GM10266 (cell line): ENCODE measurements at regions not wholly inside any gene's neighbourhood (a gene's known extent, or its start where the extent isn't known, plus 50 kb on each side); places are given as distances from the start of the nearest gene placed in this dataset.

Experiments
- DNase-seq: peaks from one replicate; pipeline ENCODE4 v3.0.0; 2012; ENCODE audit errors: extremely low spot score
- TF ChIP-seq, protein P1 (sequence below): IDR thresholded peaks from 2 replicates; pipeline ENCODE4 v1.5.1; 2012; ENCODE audit warnings: mild to moderate bottlenecking, low read depth; ENCODE audit not compliant: control insufficient read depth, insufficient read depth; ENCODE audit errors: missing control alignments

DNA sequence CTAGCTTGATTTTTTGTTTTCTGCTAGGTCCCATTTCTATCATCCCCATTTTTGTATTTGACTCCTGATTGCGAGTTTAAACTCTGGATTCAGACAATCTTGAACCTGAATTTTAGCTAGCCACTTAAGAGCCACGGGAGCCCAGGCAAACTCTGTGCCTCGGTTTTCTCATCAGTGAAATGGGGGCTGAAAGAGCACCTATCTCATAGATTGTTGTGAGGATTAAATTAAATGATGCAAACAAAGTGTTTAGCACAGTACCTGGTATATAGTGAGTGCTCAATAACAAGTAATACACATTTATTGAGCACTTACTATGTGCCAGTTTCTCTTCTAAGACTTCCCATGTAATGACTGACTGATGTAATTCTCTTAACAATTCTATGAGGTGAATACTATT, 158.1 kb upstream of the POU3F1 start:
- no peak for DNase-seq
- TF ChIP-seq, protein P1, sequence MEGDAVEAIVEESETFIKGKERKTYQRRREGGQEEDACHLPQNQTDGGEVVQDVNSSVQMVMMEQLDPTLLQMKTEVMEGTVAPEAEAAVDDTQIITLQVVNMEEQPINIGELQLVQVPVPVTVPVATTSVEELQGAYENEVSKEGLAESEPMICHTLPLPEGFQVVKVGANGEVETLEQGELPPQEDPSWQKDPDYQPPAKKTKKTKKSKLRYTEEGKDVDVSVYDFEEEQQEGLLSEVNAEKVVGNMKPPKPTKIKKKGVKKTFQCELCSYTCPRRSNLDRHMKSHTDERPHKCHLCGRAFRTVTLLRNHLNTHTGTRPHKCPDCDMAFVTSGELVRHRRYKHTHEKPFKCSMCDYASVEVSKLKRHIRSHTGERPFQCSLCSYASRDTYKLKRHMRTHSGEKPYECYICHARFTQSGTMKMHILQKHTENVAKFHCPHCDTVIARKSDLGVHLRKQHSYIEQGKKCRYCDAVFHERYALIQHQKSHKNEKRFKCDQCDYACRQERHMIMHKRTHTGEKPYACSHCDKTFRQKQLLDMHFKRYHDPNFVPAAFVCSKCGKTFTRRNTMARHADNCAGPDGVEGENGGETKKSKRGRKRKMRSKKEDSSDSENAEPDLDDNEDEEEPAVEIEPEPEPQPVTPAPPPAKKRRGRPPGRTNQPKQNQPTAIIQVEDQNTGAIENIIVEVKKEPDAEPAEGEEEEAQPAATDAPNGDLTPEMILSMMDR, result no peak

DNA sequence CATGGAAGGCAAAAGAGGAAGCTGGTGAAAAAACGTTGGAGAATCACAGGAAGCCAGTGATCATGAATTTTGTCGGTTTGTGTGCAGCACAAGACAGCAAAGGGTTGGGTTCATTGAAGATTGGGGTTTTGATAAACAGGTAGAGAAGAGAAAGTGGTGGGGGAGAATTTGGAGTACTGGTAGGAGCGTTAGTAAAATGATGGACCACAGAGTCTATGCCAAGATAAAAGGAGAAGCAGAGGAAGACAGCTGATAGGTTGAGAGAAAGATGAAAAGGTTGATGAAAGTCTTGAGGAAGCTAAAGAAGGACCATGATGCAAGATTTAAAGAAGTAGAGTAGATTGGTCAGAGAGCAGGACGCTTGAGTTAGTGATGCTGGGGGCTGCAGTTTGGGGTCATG, 156.8 kb upstream of the POU3F1 start:
- DNase-seq, result no peak
- TF ChIP-seq, protein P1, result no peak

DNA sequence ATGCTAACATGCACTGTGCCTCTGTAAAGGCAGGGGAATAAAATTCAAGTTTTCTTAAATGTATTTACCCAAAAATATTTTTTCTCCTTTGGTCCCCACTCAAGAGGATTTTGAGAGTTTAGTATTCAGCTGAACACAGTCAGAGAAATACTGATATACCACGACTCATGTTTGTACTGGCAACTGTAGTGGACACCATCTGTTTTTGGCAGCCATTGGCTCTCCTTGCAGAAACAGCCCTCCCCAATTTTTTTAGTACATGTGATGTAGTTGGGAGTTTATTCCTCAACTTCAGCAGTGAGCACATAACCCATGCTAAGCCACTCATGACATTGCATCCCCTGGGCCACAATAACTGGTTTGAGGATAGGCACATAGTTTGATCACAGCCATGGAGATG, 154.8 kb upstream of the POU3F1 start:
- TF ChIP-seq, protein P1, result no peak
- no peak for DNase-seq

DNA sequence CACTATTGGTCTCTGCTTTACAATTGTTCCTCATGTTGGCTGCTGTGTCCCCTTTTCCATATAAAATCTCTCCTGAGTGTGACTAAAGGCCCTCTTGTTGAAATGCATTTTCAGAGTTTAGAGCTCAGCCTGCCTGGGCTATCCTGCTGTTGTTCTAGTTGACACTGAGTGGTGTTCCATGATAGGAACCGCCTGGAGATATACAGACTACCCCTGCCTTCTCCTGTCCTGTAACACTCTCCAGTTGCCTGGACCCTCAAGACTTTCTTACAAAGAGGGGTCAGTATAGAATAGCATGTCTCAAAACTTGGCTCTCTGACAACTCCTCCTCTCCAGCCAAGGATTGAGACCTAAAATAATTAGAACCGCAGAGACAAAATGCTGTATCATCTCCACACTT, 152.0 kb upstream of the POU3F1 start:
- no peak for DNase-seq
- TF ChIP-seq, protein P1, result no peak

DNA sequence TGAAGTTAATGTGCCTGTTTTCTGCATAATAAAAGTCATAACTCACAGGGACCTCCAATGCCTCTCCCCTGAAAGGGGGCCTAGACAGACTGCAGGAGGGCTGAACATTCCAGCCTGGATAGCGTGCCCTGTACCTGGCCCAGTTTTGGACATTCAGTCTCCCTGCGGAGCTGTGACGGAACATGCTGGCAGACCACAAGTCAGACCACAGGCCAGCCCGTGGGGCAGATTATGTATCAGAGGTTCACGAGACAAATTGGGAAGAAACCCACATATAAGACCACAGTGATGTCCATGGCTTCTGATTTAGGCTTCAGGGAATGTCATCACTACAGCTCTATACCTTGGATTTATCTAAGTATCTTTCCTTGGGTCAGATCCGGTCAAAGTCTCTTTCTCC, 151.5 kb upstream of the POU3F1 start:
- TF ChIP-seq, protein P1, result no peak
- DNase-seq, result no peak

DNA sequence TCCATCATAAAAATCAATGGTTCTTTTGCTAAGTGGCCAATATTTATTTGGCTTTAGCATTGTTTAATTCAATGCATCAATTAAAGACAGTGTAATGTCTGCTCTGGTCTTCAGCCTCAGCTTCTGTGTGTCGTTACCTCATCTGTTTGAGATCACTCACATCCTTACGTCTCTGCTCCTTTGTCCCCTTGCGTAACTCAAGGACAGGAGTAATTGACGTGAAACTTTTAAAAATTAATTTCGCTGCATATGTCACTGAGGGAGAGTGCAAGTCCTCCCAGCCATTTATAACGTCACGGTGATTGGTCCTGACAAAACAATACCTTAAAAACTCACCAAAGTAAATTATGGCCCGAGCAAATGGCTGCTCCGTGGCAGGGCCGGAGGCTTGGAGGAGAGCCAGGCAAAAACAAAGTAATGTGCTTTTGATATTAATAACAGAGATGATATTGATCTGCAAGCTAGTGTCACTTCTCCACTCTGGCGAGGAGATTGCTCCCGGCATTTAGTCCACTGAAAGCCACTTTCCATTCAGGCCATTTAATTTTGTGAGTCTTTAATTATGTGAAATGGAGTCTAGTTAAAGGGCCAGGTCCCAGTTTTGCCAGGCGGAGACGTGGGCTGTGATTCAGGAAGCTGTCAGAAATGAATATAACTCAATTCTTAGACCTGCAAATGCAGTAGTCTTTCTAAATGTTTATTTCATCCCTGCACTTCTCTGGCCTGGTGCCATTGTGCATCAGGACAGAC, 150.9 kb upstream of the POU3F1 start:
- TF ChIP-seq, protein P1, result no peak
- DNase-seq, result no peak

DNA sequence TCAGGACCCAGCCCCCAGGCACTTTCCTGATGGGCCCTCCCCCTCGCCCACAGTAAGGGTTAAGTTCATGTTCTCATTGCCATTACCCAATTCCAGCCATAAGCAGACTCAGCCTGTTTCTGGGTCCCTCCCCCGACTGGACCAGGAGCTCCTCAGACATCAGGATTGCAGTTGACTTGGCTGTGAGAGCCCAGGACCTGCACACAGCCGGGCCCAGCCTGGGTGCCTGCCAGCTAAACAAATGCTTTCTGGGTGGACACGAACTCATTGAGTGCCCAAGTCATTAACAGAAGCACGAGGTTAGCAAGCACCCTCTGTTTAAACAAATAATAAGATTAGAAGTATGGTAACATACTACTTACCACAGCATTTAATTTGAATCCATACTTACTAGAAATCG, 147.9 kb upstream of the POU3F1 start:
- TF ChIP-seq, protein P1, result no peak
- no peak for DNase-seq
